GM10266 (cell line): ENCODE measurements at regions not wholly inside any gene's neighbourhood (a gene's known extent, or its start where the extent isn't known, plus 50 kb on each side); places are given as distances from the start of the nearest gene placed in this dataset.
"Not testable (repeated sequence)": the region's sequence is repeated elsewhere in the genome, so short reads cannot be mapped to it uniquely, and the experiment has no call there.

Experiments
- DNase-seq: peaks from one replicate; pipeline ENCODE4 v3.0.0; 2012; ENCODE audit errors: extremely low spot score
- TF ChIP-seq, protein P1 (sequence below): IDR thresholded peaks from 2 replicates; pipeline ENCODE4 v1.5.1; 2012; ENCODE audit warnings: mild to moderate bottlenecking, low read depth; ENCODE audit not compliant: control insufficient read depth, insufficient read depth; ENCODE audit errors: missing control alignments

DNA sequence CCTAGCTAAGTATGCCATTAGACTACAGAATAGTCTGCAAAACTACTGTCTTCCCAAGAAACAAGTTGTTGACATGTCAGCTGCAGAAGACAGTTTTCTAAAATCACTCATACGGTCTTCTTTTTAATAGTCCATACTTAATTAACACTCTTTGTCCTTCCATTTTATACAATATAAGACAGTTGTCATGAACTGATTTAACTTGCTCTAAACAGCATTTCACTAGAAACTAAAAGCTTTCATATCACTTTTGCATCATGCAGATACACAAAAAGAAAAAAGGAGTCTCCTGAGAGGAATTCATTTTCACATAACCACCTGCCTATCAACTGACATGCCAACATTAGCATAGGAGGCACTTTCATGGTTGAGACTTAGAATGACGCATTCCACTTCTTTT, 1159.6 kb upstream of the CHAC2 start:
- no peak for DNase-seq
- TF ChIP-seq, protein P1, sequence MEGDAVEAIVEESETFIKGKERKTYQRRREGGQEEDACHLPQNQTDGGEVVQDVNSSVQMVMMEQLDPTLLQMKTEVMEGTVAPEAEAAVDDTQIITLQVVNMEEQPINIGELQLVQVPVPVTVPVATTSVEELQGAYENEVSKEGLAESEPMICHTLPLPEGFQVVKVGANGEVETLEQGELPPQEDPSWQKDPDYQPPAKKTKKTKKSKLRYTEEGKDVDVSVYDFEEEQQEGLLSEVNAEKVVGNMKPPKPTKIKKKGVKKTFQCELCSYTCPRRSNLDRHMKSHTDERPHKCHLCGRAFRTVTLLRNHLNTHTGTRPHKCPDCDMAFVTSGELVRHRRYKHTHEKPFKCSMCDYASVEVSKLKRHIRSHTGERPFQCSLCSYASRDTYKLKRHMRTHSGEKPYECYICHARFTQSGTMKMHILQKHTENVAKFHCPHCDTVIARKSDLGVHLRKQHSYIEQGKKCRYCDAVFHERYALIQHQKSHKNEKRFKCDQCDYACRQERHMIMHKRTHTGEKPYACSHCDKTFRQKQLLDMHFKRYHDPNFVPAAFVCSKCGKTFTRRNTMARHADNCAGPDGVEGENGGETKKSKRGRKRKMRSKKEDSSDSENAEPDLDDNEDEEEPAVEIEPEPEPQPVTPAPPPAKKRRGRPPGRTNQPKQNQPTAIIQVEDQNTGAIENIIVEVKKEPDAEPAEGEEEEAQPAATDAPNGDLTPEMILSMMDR, result no peak

DNA sequence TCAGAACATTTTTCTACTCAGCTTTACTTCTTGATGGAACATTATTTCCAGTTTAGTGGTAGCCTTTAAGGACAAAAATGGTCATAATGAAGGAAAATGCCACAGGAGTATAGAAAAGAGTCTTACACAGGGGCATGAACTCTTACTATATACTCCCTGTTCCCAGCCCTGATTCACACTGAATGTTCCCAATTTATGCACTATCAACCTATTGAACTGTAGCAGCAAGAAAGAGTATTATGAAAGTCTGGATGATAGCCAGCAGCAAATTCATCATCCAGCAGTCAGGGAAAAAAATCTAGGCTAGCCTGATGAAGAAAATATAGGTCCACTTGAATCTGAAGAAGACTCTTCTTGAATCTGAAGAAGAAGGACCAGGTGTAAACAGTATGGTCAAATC, 1170.3 kb upstream of the CHAC2 start:
- TF ChIP-seq, protein P1, result no peak
- no peak for DNase-seq

DNA sequence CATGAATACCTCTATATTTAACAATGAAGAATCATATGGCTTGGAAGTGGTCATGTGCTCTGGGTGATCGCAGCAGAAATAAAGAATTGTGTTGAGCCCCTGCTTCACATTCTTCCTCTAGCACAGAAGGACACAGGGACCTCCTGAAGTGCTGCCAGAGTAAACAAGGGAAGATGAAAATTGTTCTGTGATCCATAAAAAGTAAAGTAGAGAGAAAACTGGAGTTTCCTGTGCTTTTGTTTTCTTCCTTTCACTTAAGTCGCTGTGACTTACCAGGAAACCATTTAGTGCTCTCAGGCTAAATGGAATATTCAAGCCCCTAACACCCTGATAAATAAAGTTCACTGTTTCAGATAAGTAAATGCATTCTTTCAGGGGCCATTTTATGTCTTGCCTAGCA, 1173.6 kb upstream of the CHAC2 start:
- no peak for DNase-seq
- TF ChIP-seq, protein P1, result no peak

DNA sequence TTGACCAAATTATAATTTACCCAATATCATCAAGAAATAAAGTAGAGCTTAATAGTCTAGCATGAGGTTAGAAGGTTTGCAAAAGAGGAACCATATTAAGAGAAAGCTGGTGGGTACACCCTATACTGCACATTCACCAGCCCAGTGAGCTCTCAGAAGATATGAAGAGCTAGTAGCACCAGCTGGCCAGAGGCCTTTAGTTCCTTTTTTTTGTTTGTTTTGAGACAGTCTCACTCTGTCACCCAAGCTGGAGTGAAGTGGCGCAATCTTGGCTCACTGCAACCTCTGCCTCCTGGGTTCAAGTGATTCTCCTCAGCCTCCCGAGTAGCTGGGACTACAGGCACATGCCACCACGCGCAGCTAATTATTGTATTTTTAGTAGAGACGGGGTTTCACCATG, 1183.5 kb upstream of the CHAC2 start:
- DNase-seq, result not testable (repeated sequence)

DNA sequence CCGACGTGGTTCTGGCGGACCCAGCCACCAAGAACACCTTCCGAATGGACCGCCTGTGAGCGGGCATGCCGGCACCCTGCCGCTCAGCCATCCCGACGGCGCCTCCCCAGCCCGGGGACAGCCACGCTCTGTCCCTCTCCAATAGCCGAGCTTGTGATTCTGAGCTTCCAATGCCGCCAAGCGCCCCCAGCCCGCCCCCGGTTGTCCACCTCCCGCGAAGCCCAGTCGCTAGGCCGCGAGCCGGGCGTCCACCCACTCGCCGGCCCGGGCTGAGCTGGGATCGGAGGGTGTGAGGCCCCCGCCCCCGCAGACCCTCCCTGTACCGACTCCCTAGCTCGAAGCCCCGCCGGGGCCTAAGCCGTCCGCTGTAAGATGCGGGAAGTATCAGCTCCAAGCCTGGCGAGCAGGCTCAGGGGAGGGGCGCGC, 1195.1 kb upstream of the CHAC2 start:
- DNase-seq, result no peak
- TF ChIP-seq, protein P1, result no peak

DNA sequence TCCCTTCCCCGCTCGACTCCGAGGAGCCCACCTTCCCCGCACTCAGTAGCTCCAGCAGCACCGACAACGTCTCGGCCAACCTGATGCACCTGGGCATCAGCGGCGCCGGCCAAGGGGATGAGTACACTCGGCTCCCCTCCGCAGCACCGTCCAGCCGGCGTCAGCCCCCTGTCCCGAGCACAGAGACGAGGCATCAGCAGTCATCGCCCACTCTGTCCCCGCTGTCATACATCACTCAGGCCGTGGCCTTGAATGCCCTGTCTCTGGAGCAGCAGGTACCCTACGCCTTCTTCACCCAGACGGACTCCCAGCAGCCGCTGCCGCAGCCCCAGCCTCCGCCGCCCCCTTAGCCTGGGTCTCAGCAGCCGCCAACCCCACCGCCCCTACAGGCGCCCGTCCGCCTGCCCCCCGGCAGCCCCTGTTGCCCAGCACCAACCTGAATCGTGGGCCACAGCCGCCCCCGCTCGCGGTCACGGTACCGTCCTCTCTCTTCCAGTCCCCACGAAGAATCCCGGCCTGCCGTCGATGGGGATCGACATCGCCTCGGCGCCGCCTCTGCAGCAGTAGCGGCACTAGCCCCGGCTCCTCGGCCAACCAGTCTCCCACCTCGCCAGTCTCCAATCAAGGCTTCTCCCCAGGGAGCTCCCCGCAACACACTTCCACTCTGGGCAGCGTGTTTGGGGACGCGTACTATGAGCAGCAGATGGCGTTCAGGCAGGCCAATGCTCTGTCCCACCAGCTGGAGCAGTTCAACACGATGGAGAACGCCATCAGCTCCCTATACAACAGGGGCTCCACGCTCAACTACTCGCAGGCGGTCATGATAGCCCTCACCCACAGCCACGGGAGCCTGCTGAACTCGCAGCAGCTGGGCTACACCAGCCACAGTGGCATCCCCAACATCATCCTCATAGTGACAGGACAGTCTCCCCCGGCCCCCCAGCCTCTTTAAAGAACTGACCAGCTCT, 1195.9 kb upstream of the CHAC2 start:
- TF ChIP-seq, protein P1, result no peak
- no peak for DNase-seq

DNA sequence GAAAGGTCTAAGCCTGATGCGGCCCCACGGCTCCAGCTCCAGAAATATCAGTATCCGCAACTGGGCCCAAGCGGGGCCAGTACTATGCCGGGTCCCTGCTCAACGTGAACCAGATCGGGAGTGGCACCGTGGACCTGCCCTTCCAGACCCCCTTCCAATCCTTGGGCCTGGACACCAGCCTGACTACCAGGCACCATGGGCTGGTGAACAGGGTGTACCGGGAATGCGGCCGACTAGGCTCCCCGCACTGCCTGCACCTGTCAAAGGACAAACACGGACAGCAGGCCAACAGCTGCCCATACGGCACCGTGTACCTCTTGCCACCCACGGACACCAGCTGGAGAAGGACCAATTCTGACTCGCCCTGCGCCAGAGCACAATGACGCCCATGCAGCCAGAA, 1196.9 kb upstream of the CHAC2 start:
- no peak for DNase-seq
- TF ChIP-seq, protein P1, result no peak

DNA sequence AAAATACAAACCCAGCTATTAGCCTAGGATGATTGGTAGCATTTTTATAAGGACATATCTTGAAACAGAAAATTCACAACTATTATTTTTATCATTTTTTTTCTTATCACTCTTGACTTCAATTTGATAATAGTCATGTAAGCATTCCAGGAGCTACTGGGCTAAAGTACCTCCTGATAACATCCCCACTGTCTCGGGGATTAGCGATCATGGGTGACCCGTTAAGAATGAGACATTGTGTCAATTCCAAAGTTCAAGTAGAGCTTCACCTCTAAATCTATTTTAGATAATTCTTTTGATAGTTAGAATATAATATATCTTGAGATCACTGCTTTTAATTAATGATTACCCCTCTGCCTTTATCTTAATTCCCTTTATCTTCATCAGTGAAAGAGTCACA, 1204.5 kb upstream of the CHAC2 start:
- TF ChIP-seq, protein P1, result no peak
- no peak for DNase-seq
